ENCODE measurements at regions not wholly inside any gene's neighbourhood (a gene's known extent, or its start where the extent isn't known, plus 50 kb on each side); places are given as distances from the start of the nearest gene placed in this dataset.

GRCh38 chr7:106563466-106564150, 97.3 kb downstream of the CCDC71L start:
- H3K4me1 ChIP-seq, result peaks cover 6% of the 10 kb centered on the region
- H3K27me3 ChIP-seq (ENCODE audit: insufficient read depth in 3 of 3, low read length in 2 of 3), result no peaks in the 10 kb centered on the region
- no peak for TF ChIP-seq CTCF (IDR thresholded peaks at IDR 0.05)
- DNase-seq (no peak), ATAC-seq (no peak)
- WGBS, 3 donors, result 51 to 59% (median 52%) methylated on average over 3 of the region's 3 CpGs
- no peaks in the 10 kb centered on the region for H3K9me3 ChIP-seq
- intact Hi-C loops (cut with DNase I), result no loop called here
- H3K27ac ChIP-seq, result no peak overlapping the region
- H3K4me3 ChIP-seq, result no peak overlapping the region
- no peaks in the 10 kb centered on the region for H3K36me3 ChIP-seq (ENCODE audit: insufficient read depth in 1 of 2, low read depth in 1 of 2)

GRCh38 chr7:106562711-106563366, 98.1 kb downstream of the CCDC71L start:
- H3K4me1 ChIP-seq, result no peaks in the 10 kb centered on the region
- intact Hi-C loops (cut with DNase I), result no loop called here
- H3K4me3 ChIP-seq, result no peak overlapping the region
- H3K27me3 ChIP-seq (ENCODE audit: insufficient read depth in 3 of 3, low read length in 2 of 3), result no peaks in the 10 kb centered on the region
- WGBS, 3 donors, result 74 to 80% (median 75%) methylated on average over 3 of the region's 3 CpGs
- no peak overlapping the region for H3K27ac ChIP-seq
- DNase-seq, result no peak
- no peak for ATAC-seq
- H3K36me3 ChIP-seq (ENCODE audit: insufficient read depth in 1 of 2, low read depth in 1 of 2), result no peaks in the 10 kb centered on the region
- TF ChIP-seq CTCF (IDR thresholded peaks at IDR 0.05), result no peak
- no peaks in the 10 kb centered on the region for H3K9me3 ChIP-seq

DNA sequence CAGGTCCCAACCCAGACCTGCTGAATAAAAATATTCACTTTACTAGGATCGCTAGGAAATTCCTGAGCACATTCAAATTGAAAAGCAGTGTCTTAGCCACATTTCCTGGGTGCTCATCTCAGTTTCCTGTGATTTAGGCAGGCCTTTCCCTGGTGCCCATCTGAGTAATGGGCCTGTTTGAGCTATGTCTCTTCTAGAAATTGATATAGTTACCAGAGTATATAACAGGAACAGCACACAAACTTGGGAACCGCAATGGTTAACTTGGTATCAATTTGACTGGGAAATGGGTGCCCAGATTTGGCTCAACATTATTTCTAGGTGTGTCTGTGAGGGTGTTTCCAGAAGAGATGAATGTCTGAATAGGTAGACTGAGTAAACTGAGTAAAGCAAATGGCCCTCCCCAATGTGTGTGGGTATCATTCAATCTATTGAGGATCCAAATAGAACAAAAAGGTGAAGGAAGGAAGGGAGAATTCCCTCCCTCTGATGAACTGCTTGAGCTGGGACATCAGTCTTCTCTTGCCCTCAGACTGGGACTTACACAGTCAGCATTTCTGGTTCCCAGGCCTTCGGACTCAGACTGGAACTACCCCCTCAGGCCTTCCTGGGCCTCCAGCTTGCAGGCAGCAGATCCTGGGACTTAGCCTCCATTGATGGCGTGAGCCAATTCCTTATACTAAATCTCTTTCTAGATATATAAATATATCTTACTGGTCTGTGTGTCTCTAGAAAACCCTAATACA, 99.1 kb downstream of the CCDC71L start:
- intact Hi-C loops (cut with DNase I), result no loop called here
- Histone ChIP-seq H3K4me1 (no peaks in the 10 kb centered on the region), H3K27me3 (ENCODE audit: insufficient read depth in 3 of 3, low read length in 2 of 3) (no peaks in the 10 kb centered on the region), H3K9me3 (no peaks in the 10 kb centered on the region), H3K36me3 (ENCODE audit: insufficient read depth in 1 of 2, low read depth in 1 of 2) (no peaks in the 10 kb centered on the region), H3K27ac (no peak overlapping the region), H3K4me3 (no peak overlapping the region)
- WGBS, 3 donors, result 88 to 93% (median 89%) methylated on average over 4 of the region's 4 CpGs
- TF ChIP-seq CTCF (IDR thresholded peaks at IDR 0.05), result no peak
- no peak for DNase-seq
- no peak for ATAC-seq

- no peak for TF ChIP-seq CTCF (IDR thresholded peaks at IDR 0.05)
- Histone ChIP-seq H3K4me1 (no peaks in the 10 kb centered on the region), H3K9me3 (no peaks in the 10 kb centered on the region), H3K4me3 (no peak overlapping the region), H3K27me3 (ENCODE audit: insufficient read depth in 3 of 3, low read length in 2 of 3) (no peaks in the 10 kb centered on the region), H3K27ac (no peak overlapping the region), H3K36me3 (ENCODE audit: insufficient read depth in 1 of 2, low read depth in 1 of 2) (no peaks in the 10 kb centered on the region)
- ATAC-seq (no peak), DNase-seq (no peak)
- intact Hi-C loops (cut with DNase I), result no loop called here
Observed at GRCh38 chr7:106561151-106561550, 99.8 kb downstream of the CCDC71L start.
